ENCODE measurements at regions not wholly inside any gene's neighbourhood (a gene's known extent, or its start where the extent isn't known, plus 50 kb on each side); places are given as distances from the start of the nearest gene placed in this dataset.

- H3K9ac ChIP-seq (ENCODE audit: extremely low read depth, low read length, poor library complexity, severe bottlenecking) = no peak overlapping the region
- H3K4me1 ChIP-seq (ENCODE audit: control insufficient read depth, insufficient read depth, low read length) = peaks cover 3% of the 10 kb centered on the region
- no peaks in the 10 kb centered on the region for H3K9me3 ChIP-seq (ENCODE audit: control insufficient read depth, low read length)
Measured at GRCh38 chr5:167899490-167900070, 391.9 kb upstream of the WWC1 start.

DNA sequence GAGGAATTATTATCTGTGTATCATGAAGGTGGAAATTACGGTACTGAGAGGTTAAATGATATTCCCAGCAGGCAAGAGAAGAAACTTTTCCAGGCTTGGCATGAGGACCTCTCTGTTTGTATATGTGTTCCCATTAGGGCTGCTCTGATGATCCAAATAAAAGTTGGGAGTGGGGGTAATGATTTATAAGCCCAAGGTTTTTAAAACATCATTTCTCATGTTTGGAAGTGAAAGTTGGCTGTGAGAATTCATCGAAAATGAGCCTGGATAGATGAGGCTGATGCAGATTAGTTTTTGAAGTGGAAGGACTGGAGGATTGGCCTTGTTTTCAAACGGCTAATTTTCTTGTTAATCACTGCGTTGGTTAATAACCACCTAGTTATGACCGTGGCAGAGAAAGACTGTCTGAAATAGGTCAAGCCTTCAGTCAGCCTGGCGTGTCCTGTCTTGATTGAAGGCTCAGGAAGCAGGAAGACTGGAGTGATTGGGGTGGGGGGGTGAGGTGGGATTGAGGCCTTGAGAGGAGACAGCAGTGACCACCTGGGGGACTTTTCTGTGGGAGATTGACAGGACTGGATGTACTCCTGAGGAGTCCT, 391.0 kb upstream of the WWC1 start:
- 81 to 89% methylated on average over 5 to 6 of the region's 6 CpGs for WGBS, 2 experiments (ENCODE audit: insufficient coverage in 1 of 2, insufficient read length in 1 of 2)
- no peak for TF ChIP-seq CTCF (conservative IDR thresholded peaks at IDR 0.05)
- H3K4me1 ChIP-seq (ENCODE audit: control insufficient read depth, insufficient read depth, low read length) = peaks cover 3% of the 10 kb centered on the region
- DNase-seq = no peak
- H3K9me3 ChIP-seq (ENCODE audit: control insufficient read depth, low read length) = no peaks in the 10 kb centered on the region
- no peak overlapping the region for H3K27ac ChIP-seq (ENCODE audit: low read depth, low read length)
- H3K4me3 ChIP-seq (ENCODE audit: low read length) = no peak overlapping the region
- no peak overlapping the region for H3K27ac Mint-ChIP-seq
- H3K9ac ChIP-seq (ENCODE audit: extremely low read depth, low read length, poor library complexity, severe bottlenecking) = no peak overlapping the region
- H3K27me3 Mint-ChIP-seq (ENCODE audit: insufficient read depth) = peaks cover 9% of the 10 kb centered on the region
- no peak overlapping the region for H3K4me3 Mint-ChIP-seq
- H3K27me3 ChIP-seq (ENCODE audit: control insufficient read depth, insufficient read depth, low read length, poor library complexity, severe bottlenecking) = no peaks in the 10 kb centered on the region
- H3K9me3 Mint-ChIP-seq = no peaks in the 10 kb centered on the region
- H3K4me1 Mint-ChIP-seq = peaks cover 24% of the 10 kb centered on the region
- no peaks in the 10 kb centered on the region for H3K36me3 Mint-ChIP-seq (ENCODE audit: low read depth)
- H3K36me3 ChIP-seq (ENCODE audit: control insufficient read depth, insufficient read depth, low read length) = no peaks in the 10 kb centered on the region

More at GRCh38 chr5:167899490-167900070, 391.9 kb upstream of the WWC1 start:
- H3K27me3 ChIP-seq (ENCODE audit: control insufficient read depth, insufficient read depth, low read length, poor library complexity, severe bottlenecking) = no peaks in the 10 kb centered on the region
- no peak for DNase-seq
- Mint-ChIP-seq H3K27ac (no peak overlapping the region), H3K27me3 (ENCODE audit: insufficient read depth) (peaks cover 7% of the 10 kb centered on the region), H3K36me3 (ENCODE audit: low read depth) (no peaks in the 10 kb centered on the region), H3K4me3 (no peak overlapping the region), H3K4me1 (peaks cover 24% of the 10 kb centered on the region), H3K9me3 (no peaks in the 10 kb centered on the region)
- 93 to 95% methylated on average over 8 of the region's 8 CpGs for WGBS, 2 experiments (ENCODE audit: insufficient coverage in 1 of 2, insufficient read length in 1 of 2)
- no peak overlapping the region for H3K27ac ChIP-seq (ENCODE audit: low read depth, low read length)
- H3K36me3 ChIP-seq (ENCODE audit: control insufficient read depth, insufficient read depth, low read length) = no peaks in the 10 kb centered on the region
- no peak overlapping the region for H3K4me3 ChIP-seq (ENCODE audit: low read length)
- TF ChIP-seq CTCF (conservative IDR thresholded peaks at IDR 0.05) = no peak

DNA sequence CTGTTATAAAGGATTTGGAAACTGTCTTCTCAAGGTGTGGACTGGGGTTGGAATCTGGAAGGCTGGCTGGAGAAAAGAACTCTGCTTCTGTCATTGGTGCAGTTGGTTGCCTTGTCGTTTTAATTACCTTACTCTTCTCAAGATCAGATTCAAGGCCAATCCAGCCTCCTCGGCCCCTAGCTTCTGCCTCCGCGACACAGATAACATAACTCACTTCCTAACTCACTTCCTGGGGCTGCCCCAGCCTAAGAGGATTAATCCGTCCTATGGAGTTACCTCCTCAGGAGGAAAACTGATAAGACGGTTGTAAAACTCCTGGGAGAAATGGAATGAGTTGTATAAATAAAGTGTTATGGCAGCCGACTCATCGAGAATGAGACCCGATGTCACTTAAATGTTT, 389.1 kb upstream of the WWC1 start:
- 70 to 71% methylated on average over 7 to 9 of the region's 9 CpGs for WGBS, 2 experiments (ENCODE audit: insufficient coverage in 1 of 2, insufficient read length in 1 of 2)
- Histone ChIP-seq H3K27ac (ENCODE audit: low read depth, low read length) (no peak overlapping the region), H3K4me3 (ENCODE audit: low read length) (no peak overlapping the region), H3K36me3 (ENCODE audit: control insufficient read depth, insufficient read depth, low read length) (no peaks in the 10 kb centered on the region), H3K9me3 (ENCODE audit: control insufficient read depth, low read length) (no peaks in the 10 kb centered on the region), H3K27me3 (ENCODE audit: control insufficient read depth, insufficient read depth, low read length, poor library complexity, severe bottlenecking) (no peaks in the 10 kb centered on the region), H3K4me1 (ENCODE audit: control insufficient read depth, insufficient read depth, low read length) (peaks cover 3% of the 10 kb centered on the region), H3K9ac (ENCODE audit: extremely low read depth, low read length, poor library complexity, severe bottlenecking) (no peak overlapping the region)
- Mint-ChIP-seq H3K36me3 (ENCODE audit: low read depth) (no peaks in the 10 kb centered on the region), H3K4me1 (peaks cover 29% of the 10 kb centered on the region), H3K27me3 (ENCODE audit: insufficient read depth) (peaks cover 5% of the 10 kb centered on the region), H3K4me3 (no peak overlapping the region), H3K9me3 (no peaks in the 10 kb centered on the region), H3K27ac (no peak overlapping the region)
- no peak for TF ChIP-seq CTCF (conservative IDR thresholded peaks at IDR 0.05)
- no peak for DNase-seq

Data from endodermal cell (in vitro differentiated cells).